Liver (tissue), 8 donors: ENCODE measurements at regions not wholly inside any gene's neighbourhood (a gene's known extent, or its start where the extent isn't known, plus 50 kb on each side); places are given as distances from the start of the nearest gene placed in this dataset.

ENCODE experiments used
- DNase-seq: peaks from one replicate; pipeline ENCODE4 v3.0.0-alpha.2; 2017; ENCODE audit warnings: low spot score
- H3K27ac ChIP-seq, 2 donors: one replicate each; pipeline ENCODE4 v1.7.0; 2013; ENCODE audit warnings: inconsistent platforms in 2 of 2, low read length in 2 of 2, control low read depth in 1 of 2, low read depth in 1 of 2, mild to moderate bottlenecking in 1 of 2
- H3K27me3 ChIP-seq, 4 donors: one replicate each; pipeline versions ENCODE4 v1.6.1 to v1.7.0; 2013; ENCODE audit warnings: low read length in 3 of 4, inconsistent platforms in 1 of 4, mild to moderate bottlenecking in 1 of 4, moderate library complexity in 1 of 4; ENCODE audit not compliant: control insufficient read depth in 4 of 4, insufficient read depth in 4 of 4
- H3K36me3 ChIP-seq, 4 donors: one replicate each; pipeline versions ENCODE4 v1.6.1 to v1.7.0; 2013; ENCODE audit warnings: low read length in 3 of 4, mild to moderate bottlenecking in 3 of 4, low read depth in 1 of 4, moderate library complexity in 1 of 4; ENCODE audit not compliant: control insufficient read depth in 4 of 4, insufficient read depth in 3 of 4
- H3K4me1 ChIP-seq, 4 donors: one replicate each; pipeline versions ENCODE4 v1.6.1 to v1.7.0; 2013; ENCODE audit warnings: low read length in 3 of 4, mild to moderate bottlenecking in 3 of 4, moderate library complexity in 1 of 4; ENCODE audit not compliant: control insufficient read depth in 4 of 4, insufficient read depth in 4 of 4
- H3K4me3 ChIP-seq, 3 donors: one replicate each; pipeline versions ENCODE4 v1.6.1 to v1.7.0; 2013; ENCODE audit warnings: low read length in 3 of 3, control low read depth in 1 of 3, low read depth in 1 of 3, mild to moderate bottlenecking in 1 of 3
- H3K9ac ChIP-seq, 2 donors: one replicate each; pipeline ENCODE4 v1.7.0; 2013; ENCODE audit warnings: low read length in 2 of 2, mild to moderate bottlenecking in 2 of 2, moderate library complexity in 2 of 2, control low read depth in 1 of 2, low read depth in 1 of 2
- H3K9me3 ChIP-seq, 4 donors: one replicate each; pipeline versions ENCODE4 v1.6.1 to v1.7.0; 2013; ENCODE audit warnings: low read length in 3 of 4; ENCODE audit not compliant: control insufficient read depth in 4 of 4
- CTCF ChIP-seq: fragments of 150-350 bp; IDR thresholded peaks from 2 replicates; pipeline ENCODE4 v1.5.1; 2017; ENCODE audit warnings: improper control_type of control experiment, low read depth, low read length; ENCODE audit not compliant: missing input control
- EGR1 ChIP-seq, 2 donors: IDR thresholded peaks; 2 replicates each; pipeline ENCODE4 v1.6.1; 2016 to 2018; ENCODE audit warnings: antibody characterized with exemption in 2 of 2, low read depth in 2 of 2
- FOXA1 ChIP-seq: IDR thresholded peaks from 2 replicates; pipeline ENCODE4 v1.6.1; 2016; ENCODE audit warnings: antibody characterized with exemption
- FOXA2 ChIP-seq: IDR thresholded peaks from 2 replicates; pipeline ENCODE4 v1.6.1; 2016; ENCODE audit warnings: antibody characterized with exemption
- GABPA ChIP-seq, 2 donors: IDR thresholded peaks in 1 of 2; conservative IDR thresholded peaks in 1 of 2; 2 replicates each; pipeline ENCODE4 v1.6.1; 2016; ENCODE audit warnings: antibody characterized with exemption in 2 of 2, mild to moderate bottlenecking in 1 of 2, moderate library complexity in 1 of 2
- HNF4A ChIP-seq, 2 donors: conservative IDR thresholded peaks; 2 replicates each; pipeline ENCODE4 v1.6.1; 2016; ENCODE audit warnings: antibody characterized with exemption in 2 of 2, mild to moderate bottlenecking in 2 of 2
- HNF4G ChIP-seq: IDR thresholded peaks from 2 replicates; pipeline ENCODE4 v1.6.1; 2016; ENCODE audit warnings: antibody characterized with exemption
- JUND ChIP-seq, 2 donors: IDR thresholded peaks; 2 replicates each; pipeline ENCODE4 v1.6.1; 2016; ENCODE audit warnings: antibody characterized with exemption in 2 of 2
- MAX ChIP-seq: IDR thresholded peaks from 2 replicates; pipeline ENCODE4 v1.6.1; 2016; ENCODE audit warnings: antibody characterized with exemption
- NR2F2 ChIP-seq: IDR thresholded peaks from 2 replicates; pipeline ENCODE4 v1.6.1; 2016; ENCODE audit warnings: antibody characterized with exemption
- RAD21 ChIP-seq, 2 donors: IDR thresholded peaks; 2 replicates each; pipeline ENCODE4 v1.6.1; 2016; ENCODE audit warnings: antibody characterized with exemption in 2 of 2, mild to moderate bottlenecking in 2 of 2
- RXRA ChIP-seq, 2 donors: IDR thresholded peaks; 2 replicates each; pipeline ENCODE4 v1.6.1; 2017 to 2018; ENCODE audit warnings: antibody characterized with exemption in 2 of 2, mild to moderate bottlenecking in 1 of 2
- SP1 ChIP-seq: IDR thresholded peaks from 2 replicates; pipeline ENCODE4 v1.6.1; 2018; ENCODE audit warnings: antibody characterized with exemption, mild to moderate bottlenecking
- TAF1 ChIP-seq: conservative IDR thresholded peaks from 2 replicates; pipeline ENCODE4 v1.6.1; 2016; ENCODE audit warnings: antibody characterized with exemption, mild to moderate bottlenecking
- YY1 ChIP-seq: IDR thresholded peaks from 2 replicates; pipeline ENCODE4 v1.6.1; 2016; ENCODE audit warnings: antibody characterized with exemption, mild to moderate bottlenecking
- ZBTB33 ChIP-seq: IDR thresholded peaks from 2 replicates; pipeline ENCODE4 v1.6.1; 2016; ENCODE audit warnings: antibody characterized with exemption
- WGBS: extraction: QIAGEN DNeasy Blood & Tissue Kit; methylation state at CpG from one replicate; pipeline ENCODE4 v1.1.7; 2013; 5-methylcytosine and 5-hydroxymethylcytosine counted together
- TF ChIP-seq, protein P1 (sequence below): IDR thresholded peaks from 2 replicates; pipeline ENCODE4 v1.6.1; 2016; ENCODE audit warnings: antibody characterized with exemption, mild to moderate bottlenecking
- TF ChIP-seq, protein P2 (sequence below): IDR thresholded peaks from 2 replicates; pipeline ENCODE4 v1.6.1; 2016; ENCODE audit warnings: antibody characterized with exemption
- donor health status: healthy.
- donor health status: healthy.
- donor health status: healthy.
- donor health status: healthy.
- donor health status: healthy.

- 63% methylated on average over 3 of the region's 3 CpGs for WGBS
- Histone ChIP-seq H3K27me3 (peaks cover 0 to 6% (median 2%) of the 10 kb centered on the region in 4 donors), H3K4me1 (no peaks in the 10 kb centered on the region), H3K27ac (no peak overlapping the region), H3K9ac (no peak overlapping the region), H3K9me3 (peaks cover 0 to 12% (median 0%) of the 10 kb centered on the region in 4 donors), H3K4me3 (no peak overlapping the region), H3K36me3 (no peaks in the 10 kb centered on the region)
- TF ChIP-seq FOXA2 (no peak), MAX (no peak)
- DNase-seq = no peak
Observed at GRCh38 chr5:173517648-173518047, 98.8 kb downstream of the BOD1 start.

DNA sequence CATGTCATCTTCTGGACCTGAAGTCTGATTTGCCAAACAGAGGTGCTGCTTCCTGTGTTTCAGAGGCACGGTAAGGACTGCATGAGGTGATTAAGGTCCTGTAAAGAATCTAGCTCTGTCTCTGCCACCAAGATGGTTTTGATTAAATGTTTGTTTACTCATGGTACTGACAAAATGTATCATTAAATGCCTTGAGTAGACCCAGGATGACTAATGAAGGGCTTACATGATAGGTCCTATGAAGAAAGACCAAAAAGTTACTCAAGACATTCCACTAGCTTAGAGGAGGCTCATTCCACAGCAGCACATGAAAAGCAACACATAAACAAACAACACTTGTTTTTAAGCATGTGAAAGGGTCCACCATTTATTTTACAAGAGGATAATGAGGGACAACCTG, 100.9 kb downstream of the BOD1 start:
- Histone ChIP-seq H3K9ac (no peak overlapping the region), H3K4me1 (no peaks in the 10 kb centered on the region), H3K4me3 (no peak overlapping the region), H3K27ac (no peak overlapping the region), H3K27me3 (peaks cover 0 to 8% (median 2%) of the 10 kb centered on the region in 4 donors), H3K9me3 (peaks cover 0 to 6% (median 0%) of the 10 kb centered on the region in 4 donors), H3K36me3 (no peaks in the 10 kb centered on the region)
- TF ChIP-seq YY1 (no peak), SP1 (no peak), FOXA1 (no peak), JUND (IDR thresholded peaks at IDR 0.05) (no peak), ZBTB33 (no peak), HNF4G (no peak), CTCF (no peak), RAD21 (IDR thresholded peaks at IDR 0.05) (no peak), TAF1 (no peak), HNF4A (conservative IDR thresholded peaks at IDR 0.05) (no peak), RXRA (IDR thresholded peaks at IDR 0.05) (no peak), GABPA (IDR thresholded peaks at IDR 0.05 in 1 of 2, conservative IDR thresholded peaks at IDR 0.05 in 1 of 2) (no peak), FOXA2 (no peak), EGR1 (IDR thresholded peaks at IDR 0.05; ENCODE audit: low read depth in 2 of 2) (no peak), NR2F2 (no peak)
- TF ChIP-seq, protein P1, sequence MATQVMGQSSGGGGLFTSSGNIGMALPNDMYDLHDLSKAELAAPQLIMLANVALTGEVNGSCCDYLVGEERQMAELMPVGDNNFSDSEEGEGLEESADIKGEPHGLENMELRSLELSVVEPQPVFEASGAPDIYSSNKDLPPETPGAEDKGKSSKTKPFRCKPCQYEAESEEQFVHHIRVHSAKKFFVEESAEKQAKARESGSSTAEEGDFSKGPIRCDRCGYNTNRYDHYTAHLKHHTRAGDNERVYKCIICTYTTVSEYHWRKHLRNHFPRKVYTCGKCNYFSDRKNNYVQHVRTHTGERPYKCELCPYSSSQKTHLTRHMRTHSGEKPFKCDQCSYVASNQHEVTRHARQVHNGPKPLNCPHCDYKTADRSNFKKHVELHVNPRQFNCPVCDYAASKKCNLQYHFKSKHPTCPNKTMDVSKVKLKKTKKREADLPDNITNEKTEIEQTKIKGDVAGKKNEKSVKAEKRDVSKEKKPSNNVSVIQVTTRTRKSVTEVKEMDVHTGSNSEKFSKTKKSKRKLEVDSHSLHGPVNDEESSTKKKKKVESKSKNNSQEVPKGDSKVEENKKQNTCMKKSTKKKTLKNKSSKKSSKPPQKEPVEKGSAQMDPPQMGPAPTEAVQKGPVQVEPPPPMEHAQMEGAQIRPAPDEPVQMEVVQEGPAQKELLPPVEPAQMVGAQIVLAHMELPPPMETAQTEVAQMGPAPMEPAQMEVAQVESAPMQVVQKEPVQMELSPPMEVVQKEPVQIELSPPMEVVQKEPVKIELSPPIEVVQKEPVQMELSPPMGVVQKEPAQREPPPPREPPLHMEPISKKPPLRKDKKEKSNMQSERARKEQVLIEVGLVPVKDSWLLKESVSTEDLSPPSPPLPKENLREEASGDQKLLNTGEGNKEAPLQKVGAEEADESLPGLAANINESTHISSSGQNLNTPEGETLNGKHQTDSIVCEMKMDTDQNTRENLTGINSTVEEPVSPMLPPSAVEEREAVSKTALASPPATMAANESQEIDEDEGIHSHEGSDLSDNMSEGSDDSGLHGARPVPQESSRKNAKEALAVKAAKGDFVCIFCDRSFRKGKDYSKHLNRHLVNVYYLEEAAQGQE = no peak
- TF ChIP-seq, protein P2, sequence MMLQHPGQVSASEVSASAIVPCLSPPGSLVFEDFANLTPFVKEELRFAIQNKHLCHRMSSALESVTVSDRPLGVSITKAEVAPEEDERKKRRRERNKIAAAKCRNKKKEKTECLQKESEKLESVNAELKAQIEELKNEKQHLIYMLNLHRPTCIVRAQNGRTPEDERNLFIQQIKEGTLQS = no peak
- 50% methylated on average over 1 of the region's 1 CpG for WGBS
- DNase-seq = no peak
